NCI-H69 (cell line): ENCODE measurements at regions not wholly inside any gene's neighbourhood (a gene's known extent, or its start where the extent isn't known, plus 50 kb on each side); places are given as distances from the start of the nearest gene placed in this dataset.

Experiments used
- DNase-seq: peaks from one replicate; lab custom pipeline; 2025; lab: John Stamatoyannopoulos, UW

DNA sequence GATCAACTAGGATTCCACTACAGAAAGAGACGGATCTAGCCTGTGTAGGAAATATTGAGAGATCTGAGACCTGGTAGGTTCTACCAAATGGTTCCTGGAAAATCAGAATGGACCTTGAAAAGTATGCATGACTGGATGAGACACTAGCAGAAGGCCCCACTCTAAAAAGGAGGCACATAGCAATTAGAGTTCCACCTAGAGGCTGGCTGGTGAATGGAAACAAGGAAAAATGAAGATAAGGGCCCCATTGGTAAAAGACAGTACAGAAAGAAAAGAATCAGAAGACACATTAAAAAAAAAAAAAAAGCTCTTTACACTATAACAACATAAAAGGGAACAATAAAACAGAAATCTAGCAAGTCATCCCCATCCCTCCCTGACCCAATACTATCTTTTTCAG is 518.5 kb downstream of the NR2F1-AS1 start:
- peak; percentile 73 for DNase-seq

DNA sequence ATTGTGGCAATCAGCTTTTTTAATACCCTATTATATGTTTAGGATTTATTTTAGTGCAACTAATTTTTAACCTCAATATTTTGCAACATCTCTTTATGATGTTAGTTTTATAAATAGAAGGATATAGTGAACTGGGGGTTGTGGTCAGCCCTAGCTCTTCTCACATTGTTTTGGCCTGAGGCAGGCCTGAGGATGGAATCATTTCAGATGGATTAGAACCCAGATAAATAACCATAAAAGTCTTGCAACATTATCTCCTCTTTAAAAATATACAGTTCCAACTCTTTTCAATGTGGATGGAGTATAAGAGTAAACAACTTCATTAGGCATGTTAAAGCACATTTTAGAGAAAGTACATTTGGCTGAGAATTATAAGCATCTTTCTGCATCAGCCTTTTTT is 522.7 kb downstream of the NR2F1-AS1 start:
- DNase-seq: no peak

DNA sequence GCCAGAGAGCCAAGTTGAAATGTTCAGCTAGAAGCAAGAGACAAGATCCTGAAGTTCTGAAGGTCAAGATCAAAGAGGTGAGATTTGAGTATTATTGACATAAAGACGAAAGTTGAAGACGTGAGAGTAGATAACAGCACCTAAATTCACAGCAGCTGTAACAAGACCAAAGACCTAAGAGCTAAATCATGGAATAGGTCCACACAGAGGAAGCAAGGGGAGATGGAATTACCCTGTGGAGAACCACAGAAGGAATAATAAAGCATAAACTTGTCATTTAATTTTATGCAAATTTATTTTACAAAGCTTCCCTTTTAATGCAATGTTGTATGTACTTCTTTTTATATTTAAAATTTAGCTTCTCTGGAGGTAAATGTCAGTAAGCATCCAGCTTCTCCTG is 523.7 kb downstream of the NR2F1-AS1 start:
- DNase-seq: no peak

DNA sequence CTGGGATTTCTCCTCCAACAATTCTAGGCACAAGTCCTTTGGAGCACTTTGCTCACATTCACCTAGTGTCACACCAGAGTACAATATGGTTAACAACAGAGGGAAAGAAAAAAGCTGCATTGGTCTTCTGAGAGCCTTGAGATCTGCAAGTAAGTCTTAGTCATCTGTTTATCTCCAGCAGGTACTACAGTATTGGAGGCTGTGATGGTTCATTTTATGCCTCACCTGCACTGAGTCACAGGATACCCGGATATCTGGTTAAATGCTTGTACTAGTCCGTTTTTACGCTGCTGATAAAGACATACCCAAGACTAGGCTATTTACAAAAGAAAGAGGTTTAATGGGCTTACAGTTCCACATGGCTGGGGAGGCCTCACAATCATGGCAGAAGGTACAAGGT is 525.0 kb downstream of the NR2F1-AS1 start:
- no peak for DNase-seq

DNA sequence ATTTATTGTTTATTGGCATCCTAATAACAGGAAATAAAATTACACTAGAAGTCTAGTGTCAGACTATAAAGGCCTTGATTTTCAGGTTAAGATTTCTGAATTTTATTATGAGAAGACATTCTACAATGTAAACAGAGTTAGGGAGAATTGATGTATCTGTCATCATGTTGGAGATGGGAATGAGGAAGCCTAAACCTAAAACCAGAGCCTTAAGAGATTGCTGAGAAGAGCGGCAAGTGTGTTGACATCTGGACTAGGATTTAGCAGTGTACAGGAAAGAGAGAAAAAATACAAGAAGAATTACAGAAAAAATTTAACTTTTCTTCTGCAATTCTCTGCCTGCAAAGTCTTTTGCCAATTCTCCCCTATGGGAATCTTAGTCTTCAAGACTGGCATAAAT is 525.5 kb downstream of the NR2F1-AS1 start:
- no peak for DNase-seq

DNA sequence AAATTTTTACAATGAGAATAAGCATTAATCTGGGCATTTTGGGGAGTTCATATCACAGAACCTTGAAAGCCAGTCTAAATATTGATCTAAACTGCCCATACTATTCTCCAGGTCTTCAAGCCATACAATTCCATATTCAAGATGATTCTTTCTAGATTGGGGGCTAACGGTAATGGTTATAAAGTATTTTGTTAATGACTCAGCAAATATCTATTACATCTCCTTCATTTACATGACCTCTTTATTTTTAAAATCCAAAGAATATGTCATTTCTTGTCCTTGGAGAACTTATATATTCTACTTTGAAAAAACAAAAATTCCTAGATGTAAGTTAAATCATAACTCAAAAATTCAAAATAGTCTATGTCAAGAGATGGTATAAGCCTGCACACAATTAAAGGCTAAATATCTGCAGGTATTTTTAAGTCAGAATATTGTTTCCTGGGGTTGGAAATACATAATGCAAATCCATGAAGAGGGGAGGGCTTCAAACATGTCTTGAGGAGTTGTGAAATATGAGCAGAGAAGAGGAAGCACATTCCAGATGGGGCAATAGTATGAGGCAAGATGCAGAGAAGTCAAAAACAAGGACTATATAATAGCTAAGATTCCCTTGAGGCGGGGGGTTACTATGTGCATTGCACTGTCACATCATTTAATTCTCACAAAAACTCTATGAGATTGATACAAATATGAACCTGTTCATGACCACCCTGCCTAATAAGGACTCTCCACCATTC is 526.4 kb downstream of the NR2F1-AS1 start:
- no peak for DNase-seq

DNA sequence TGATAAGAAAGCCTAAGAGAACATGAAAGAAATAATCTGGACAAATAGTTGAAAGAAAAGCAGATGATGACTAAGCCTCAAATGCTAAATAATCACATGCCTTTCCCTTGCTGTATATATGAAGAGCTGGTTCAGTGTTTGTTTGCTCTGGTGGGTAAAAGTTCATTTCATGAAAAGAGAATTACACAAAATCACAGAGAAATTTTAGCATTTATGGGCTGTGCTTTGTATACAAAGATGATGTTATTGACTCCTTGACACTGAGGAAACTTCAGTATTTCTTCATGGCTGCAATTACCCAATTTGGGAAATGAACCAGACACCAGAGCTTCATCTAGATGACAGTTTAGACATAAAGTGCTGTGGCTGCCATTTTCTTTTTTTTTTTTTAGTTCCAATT is 527.2 kb downstream of the NR2F1-AS1 start:
- DNase-seq: peak; percentile 50

DNA sequence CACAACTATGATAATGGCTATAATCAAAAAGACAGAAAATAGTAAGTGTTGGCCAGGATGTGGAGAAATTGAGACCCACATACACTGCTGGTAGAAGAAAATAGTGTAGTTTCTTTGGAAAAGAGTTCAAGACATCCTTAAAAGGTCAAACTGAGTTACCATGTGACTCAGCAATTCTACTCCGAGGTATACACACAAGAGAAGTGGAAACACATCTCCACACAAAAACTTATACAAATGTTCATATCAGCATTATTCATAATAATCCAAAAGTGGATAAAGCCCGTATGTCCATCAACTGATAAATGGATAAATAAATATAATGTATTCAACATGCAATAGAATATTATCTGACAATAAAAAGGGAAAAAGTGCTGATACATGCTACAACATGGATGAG is 532.2 kb downstream of the NR2F1-AS1 start:
- no peak for DNase-seq

DNA sequence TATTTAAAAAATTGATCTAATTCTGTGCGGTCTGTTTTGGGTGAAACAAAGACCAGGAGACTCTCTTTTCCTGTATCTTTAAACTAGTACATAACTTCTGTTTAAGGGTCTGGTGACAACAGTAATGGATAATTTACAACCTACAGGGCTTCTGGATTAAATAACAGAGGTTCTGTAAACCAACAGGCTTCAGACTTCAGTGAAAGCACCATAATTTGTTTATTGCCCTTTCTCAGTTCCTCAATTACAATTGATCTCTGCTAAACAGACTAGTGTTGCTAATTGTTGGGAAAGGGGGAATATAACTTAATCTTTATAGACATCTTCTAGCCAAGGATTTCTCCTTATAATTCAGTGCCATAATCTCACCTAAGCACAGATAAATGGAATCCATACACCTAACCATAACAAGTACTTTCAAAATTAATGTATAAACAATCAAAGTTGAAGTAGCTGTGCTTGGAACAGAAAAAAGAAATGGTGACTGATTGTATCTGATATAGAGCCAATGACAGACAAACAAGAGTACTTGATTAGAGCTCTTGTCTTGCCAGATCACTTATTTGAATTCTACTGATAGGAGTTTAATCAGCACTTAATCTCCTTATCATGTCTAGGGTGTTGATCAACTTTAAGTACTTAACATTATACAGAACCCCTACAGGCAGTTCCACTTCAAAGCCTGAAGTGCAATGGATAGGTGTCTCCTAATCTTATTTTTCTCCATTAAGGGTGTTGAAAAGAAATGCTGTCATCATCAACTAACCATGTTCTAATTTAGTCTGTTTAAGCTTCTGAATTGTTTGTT is 536.0 kb downstream of the NR2F1-AS1 start:
- peak; percentile 21 for DNase-seq

DNA sequence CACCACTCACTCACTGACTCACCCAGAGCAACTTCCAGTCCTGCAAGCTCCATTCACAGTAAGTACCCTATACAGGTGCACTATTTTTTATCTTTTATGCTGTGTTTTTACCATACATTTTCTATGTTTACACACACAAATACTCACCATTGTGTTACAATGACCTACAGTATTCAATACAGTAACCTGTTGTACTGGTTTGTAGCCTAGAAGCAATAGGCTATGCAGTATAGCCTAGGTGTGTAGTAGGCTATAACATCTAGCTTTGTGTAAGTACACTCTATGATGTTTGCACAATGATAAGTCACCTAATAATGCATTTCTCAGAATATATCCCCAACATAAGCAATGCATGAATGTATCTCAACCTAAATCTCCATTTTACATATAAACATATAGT is 541.1 kb downstream of the NR2F1-AS1 start:
- DNase-seq: no peak

DNA sequence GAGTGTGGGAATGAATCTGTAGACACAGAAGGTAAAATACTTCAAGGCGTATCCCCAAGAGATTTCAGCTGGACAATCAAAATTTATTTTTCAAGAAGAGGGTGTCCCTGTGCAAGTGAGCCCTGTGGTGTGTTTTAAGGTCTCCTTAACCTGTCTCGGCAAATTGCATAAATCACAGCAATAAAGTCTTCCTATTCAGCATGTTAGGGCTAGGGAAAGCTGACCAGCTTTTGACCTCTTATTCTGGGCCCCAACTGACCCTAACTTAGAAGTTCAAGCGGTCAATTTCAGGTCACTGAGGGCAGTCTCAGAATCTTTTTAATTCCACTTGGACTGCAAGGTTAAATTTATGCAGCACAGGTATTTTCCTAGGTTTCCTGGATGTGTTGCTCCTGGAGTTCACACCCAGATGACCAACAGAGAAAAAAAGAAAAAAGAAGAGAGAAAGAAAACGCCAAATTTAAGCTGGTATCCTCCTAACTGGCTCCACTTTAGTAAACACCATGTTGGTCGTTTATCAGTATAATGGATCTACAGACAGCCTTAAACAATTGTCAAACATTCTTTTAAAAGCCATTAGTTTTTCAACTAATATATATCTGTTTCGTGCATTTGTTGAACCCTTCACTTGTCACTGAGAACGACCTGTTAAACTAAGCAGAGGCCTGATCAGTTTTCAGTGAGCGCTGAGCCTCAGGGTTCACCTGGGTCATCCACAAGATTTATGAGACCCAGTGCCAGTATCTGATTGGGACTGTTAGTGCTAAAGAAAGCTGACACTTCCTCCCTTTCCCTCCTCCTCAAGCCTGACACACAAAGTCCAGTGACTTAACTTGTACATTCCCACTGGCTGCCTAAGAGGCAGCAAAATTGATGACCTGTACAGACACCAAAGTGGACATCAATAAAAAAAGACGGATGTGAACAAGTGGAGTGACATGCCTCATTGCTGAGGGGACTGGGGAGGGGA is 546.1 kb downstream of the NR2F1-AS1 start:
- DNase-seq: peak; percentile 35

DNA sequence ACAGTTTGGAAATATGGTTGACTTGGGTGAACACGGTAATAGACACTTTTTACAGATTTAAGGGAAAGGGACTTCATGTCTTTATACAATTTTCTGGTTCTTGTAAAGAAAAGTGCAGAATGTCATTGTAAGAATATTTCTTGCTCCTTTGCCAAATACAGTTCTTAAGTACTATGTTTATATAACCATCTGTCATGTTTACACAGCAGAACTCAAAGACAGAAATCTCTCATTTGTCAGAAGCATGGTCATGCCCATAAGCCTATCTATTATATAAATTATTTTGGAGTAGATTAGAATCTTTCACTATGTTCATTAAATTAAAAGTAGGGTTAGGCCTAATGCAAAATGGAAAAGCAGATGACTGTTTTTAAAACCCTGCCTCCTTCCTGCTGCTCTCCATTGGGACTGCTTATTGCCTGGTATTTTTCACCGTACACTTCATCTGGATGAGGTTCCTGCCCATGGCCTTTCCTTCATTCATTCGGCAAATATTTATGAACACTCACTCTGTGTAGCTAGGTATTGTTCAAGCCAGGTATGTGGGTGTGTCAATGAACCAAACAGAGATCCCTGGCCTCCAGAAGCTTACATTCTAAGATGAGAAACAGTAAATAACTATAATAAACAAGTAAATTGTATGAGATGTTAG is 558.1 kb downstream of the NR2F1-AS1 start:
- peak; percentile 58 for DNase-seq

DNA sequence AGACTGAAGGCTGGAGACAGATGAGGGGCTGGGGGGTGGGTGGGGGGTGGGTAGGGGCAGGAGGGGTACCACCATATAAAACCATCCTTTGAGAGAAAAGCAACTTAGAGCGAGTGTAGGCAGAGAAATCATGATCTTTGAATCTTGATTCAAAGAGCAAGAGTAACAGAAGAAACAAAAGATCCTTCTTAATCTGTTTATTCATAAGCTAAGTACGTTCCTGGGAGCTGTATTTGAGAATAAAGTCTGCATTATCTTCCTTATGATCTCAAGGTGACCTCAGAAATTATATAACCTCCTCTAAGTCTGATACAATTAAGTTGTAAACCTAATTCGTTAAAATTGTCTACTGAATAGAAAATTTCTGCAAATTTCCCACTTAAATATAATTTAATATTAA is 558.8 kb downstream of the NR2F1-AS1 start:
- no peak for DNase-seq

DNA sequence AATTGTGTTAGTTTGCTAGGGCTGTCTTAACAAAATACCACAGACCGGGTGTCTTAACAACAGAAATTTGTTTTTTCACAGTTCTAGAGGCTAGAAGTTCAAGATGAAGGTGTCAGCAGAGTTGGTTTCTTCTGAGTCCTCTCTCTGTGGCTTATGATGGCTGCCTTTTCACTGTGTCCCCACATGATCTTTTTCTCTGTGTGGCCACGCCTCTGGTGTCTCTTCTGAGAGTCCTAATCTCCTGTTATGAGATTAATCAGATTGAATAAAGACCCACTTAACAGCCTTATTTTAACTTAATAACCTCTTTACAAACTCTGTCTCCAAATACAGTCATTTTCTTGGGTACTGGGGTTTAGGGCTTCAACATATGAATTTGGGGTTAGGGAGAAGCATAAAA is 561.1 kb downstream of the NR2F1-AS1 start:
- no peak for DNase-seq

DNA sequence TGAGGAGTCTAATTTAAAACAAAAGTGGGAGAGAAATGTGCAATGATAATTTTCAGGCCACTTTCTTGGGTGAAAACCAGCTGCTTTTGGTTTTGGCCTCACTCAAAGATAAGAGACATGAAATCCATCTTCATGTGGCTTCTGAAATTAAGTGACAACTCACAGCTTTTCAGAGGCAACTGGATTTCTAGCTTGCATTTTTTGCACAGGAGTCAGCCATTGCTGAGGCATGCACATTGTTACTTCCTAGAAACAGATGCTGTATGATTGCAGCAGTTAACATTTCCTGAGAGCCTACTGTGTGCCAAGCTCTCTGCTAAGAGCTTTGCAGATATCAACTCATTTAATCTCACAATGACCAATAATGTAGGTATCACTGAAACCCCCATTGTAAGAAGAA is 562.6 kb downstream of the NR2F1-AS1 start:
- no peak for DNase-seq

DNA sequence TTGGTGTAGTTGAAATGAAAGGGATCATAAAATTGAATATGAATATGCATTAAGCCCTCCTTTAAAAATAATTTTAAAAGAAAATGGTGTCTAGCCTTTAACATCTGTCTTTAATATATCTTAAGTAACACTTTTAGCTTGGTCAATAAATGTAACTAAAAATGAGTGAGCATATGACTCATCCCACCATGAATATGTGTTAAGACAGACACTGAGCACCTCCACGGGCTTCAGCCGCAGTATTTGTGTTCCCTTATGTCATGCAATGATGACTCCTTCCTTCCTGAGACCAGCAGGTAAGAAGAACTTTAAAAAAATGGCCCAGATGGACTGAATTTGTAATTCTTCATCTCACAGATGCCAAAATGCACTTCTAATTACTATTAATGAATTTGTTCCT is 563.2 kb downstream of the NR2F1-AS1 start:
- DNase-seq: no peak

DNA sequence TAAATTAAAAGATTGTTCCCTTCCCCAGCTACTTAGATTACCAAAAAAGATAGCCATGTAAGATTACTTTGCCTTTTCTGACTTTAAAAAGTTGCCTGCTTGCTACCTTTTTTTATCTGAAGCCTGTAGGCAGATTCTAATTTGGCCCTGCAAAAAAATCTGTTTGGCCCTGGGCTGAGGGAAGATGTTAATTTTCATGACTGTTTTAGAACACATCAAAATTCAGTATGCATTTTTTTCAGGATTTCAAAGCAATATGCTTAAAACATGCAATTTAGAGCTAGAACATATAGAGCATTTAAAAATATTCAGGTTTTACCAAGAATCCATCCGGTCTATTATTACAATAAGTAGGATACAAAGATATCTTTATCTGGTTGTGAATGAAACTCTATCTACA is 563.6 kb downstream of the NR2F1-AS1 start:
- no peak for DNase-seq

DNA sequence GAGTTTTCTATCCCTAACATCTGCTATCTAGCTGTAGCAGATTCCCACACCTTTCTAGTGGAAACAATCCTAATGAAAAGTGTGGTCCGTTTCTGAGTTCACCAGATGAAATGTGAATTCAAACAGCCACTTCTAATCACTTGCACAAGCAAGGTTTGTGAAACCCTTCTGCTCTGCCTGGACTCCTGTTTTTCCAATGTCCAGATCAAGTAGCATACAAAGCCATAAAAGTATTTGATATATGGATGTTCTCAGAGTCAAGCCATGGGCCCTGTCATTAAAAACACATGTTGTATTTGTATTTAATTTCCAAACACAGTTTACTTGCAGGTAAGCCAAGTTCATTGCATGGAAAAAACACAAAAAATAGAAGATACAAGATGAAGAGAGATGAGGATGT is 570.4 kb downstream of the NR2F1-AS1 start:
- DNase-seq: peak; percentile 47

DNA sequence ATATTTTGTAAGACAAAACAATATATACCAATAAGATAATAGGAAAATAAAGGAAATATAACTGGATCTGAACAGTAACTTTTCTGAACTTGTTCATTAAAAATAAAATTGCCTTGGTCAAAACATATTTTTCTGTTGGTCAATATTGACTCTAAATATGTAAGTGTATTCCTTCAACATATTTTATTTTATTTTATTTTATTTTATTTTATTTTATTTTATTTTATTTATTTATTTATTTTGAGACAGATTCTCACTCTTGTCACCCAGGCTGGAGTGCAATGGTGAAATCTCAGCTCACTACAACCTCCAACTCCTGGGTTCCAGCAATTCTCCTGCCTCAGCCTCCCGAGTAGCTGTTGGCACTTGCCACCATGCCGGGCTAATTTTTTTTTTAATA is 571.0 kb downstream of the NR2F1-AS1 start:
- no peak for DNase-seq

DNA sequence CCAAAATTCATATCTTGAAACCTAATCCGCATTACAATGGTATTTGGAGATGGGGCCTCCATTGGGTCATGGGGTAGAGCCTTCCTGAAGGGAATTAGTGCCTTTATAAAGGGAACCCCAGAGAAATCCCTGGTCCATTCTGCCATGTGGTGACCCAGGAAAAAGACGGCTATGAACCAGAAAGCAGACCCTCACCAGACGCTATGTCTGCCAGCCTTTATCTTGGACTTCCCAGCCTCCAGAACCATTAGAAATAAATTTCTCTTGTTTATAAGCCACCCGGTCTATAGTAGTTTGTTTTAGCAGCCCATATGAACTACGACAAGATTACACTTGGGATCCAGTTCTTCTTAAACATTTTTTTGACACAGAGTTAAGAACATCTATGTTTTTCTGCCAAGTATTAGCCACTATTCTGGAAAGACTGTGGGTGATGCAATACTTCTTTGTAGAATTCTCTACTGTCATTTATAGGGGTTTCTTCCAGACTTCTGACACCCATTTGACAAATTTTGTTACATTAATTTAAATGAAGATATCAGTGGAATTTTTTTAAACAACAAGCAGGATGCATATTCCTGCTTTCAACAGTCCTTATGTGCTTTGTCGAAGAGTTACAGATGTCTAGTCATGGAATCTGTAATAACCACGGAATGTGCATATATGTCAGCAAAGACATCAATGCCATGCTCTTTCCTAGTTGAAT is 572.4 kb downstream of the NR2F1-AS1 start:
- no peak for DNase-seq

DNA sequence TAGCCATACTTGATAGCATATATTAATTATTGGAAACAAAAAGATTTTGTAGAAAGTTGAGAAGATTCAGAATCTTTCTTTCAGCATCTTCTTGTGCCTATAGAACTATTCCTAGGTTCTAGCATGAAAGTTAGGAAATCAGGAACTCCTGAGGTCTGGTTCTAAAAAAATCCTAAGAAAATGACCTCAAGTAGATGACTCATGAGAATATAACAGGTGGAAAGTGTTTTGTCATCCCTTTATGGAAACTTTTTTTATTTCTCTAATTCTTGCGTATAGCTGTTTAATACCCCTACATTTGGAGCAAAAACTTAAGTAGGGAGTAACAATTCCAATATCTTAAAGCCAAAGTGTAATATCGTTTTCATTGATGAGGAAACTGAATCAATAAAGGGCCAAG is 574.1 kb downstream of the NR2F1-AS1 start:
- DNase-seq: no peak
